Astrocyte (in vitro differentiated cells and primary cell): ENCODE measurements at regions not wholly inside any gene's neighbourhood (a gene's known extent, or its start where the extent isn't known, plus 50 kb on each side); places are given as distances from the start of the nearest gene placed in this dataset.

ENCODE experiments used
- EZH2 ChIP-seq: IDR thresholded peaks from 2 replicates; pipeline ENCODE4 v1.6.1; 2012; ENCODE audit warnings: mild to moderate bottlenecking, low read length, inconsistent platforms; ENCODE audit not compliant: insufficient read depth
- TF ChIP-seq, protein P1 (sequence below): IDR thresholded peaks from 2 replicates; pipeline ENCODE4 v1.5.1; 2011; ENCODE audit warnings: low read depth, mild to moderate bottlenecking, inconsistent platforms, low read length, moderate library complexity; ENCODE audit not compliant: insufficient read depth

DNA sequence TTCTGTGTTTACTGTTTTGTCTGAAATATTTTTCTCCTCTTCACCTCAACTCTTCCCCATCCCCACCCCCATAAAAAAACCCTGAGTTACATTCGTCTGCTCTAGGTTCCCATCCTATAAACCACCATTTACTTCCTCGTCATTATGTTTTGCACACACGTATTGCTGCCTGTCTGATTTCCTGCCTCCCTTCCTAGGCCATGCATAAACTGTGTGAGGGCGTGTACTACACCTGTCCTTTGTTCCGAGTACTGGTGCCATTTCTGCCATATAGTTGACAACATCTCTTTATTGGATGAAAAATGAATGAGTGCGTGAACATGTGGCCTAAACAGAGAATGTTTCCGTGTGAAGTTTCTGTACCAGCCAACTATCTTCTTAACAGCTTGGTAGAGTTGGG lies 258.5 kb upstream of the FAT1 start:
- no peak for TF ChIP-seq EZH2
- TF ChIP-seq, protein P1, sequence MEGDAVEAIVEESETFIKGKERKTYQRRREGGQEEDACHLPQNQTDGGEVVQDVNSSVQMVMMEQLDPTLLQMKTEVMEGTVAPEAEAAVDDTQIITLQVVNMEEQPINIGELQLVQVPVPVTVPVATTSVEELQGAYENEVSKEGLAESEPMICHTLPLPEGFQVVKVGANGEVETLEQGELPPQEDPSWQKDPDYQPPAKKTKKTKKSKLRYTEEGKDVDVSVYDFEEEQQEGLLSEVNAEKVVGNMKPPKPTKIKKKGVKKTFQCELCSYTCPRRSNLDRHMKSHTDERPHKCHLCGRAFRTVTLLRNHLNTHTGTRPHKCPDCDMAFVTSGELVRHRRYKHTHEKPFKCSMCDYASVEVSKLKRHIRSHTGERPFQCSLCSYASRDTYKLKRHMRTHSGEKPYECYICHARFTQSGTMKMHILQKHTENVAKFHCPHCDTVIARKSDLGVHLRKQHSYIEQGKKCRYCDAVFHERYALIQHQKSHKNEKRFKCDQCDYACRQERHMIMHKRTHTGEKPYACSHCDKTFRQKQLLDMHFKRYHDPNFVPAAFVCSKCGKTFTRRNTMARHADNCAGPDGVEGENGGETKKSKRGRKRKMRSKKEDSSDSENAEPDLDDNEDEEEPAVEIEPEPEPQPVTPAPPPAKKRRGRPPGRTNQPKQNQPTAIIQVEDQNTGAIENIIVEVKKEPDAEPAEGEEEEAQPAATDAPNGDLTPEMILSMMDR = no peak
